NCI-H226 (cell line): ENCODE measurements at regions not wholly inside any gene's neighbourhood (a gene's known extent, or its start where the extent isn't known, plus 50 kb on each side); places are given as distances from the start of the nearest gene placed in this dataset.

Experiments
- DNase-seq: peaks from one replicate; pipeline ENCODE4 v3.0.0-alpha.2; 2015

DNA sequence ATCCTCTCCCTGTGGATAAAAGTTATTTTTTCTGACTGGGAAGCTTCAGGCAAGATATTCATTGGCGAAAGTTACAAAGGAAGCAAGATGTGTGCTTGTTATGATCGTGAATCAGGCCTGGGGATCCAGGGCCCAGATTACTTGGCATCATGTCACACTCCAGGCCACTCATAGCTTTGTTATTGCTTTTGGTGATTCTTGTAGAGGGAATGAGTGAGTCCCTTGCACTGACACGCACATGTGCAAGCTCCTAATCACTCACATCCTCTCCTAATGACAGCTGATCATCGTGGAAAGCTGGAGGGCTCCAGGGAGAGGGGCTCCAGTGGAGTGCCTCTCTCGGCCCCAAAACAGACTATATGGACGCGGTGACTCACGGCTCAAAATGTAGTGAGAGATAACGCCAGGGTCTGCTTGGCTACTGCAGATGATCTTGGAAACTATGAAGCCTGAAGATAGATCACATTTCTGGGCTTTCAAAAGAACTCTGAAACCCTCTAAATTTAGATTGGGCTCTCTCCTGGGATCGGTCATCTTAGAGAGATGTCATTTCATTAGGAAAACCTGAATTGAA, 481.1 kb upstream of the USP24 start:
- DNase-seq: peak; percentile 35

DNA sequence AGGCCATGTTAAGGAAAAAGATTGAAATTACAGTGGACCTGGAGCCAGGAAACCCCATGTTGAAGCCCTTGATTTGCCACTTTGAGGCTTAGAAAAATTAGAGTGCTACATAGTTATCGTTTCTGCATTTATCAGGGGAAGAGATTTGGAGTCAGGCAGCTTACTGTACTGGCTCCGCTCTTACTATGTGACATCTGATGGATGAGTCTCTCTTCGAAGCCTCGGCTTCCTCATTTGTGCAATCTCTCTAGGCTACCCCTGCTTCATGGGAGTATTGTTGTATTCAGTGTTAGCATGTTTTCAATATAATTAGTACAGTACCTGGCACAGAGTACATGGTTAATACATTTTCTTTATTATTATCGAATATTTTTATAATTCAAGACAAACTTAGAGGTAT, 480.4 kb upstream of the USP24 start:
- DNase-seq: no peak

DNA sequence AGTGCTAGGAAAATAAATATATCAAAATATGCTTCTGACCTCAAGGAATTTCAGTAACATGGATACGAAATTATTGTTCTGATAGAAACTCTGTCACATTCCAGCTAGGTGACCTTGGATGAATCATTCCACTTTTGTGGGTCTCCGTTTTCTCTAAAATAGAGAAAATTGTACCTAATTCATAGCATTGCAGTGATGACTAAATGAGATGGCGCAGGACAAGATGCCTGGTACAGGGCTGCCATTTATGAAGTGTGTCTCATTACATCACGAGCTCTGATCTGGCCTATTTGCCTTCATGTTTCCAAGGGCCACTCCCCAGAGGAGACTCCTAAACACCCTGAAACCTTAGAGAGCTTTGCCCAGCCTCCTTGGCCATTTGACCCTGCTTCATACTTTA, 480.0 kb upstream of the USP24 start:
- DNase-seq: no peak

DNA sequence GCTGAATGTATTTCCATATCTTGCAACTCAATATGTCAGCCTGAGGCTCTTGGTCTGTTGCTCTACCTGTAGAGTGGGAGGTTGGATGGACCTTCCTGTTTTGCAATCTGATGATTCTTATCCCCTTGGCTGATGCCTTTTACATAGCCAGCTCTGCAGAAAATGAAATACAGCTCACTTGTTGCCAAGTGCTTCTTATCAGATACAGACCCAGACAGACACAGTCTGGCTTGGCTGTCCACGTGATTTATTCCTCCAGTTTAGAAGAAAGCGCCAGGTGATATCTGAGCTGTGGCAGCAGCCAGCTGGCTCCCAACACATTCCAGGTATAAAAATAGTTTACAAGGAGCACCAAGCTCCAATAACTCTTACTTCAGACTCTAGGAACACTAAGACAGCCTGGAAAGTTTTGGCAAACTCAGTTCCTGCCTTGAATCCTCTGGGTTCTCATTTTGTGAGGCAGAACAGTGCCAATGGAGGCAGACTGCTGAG, 479.2 kb upstream of the USP24 start:
- DNase-seq: peak; percentile 55

DNA sequence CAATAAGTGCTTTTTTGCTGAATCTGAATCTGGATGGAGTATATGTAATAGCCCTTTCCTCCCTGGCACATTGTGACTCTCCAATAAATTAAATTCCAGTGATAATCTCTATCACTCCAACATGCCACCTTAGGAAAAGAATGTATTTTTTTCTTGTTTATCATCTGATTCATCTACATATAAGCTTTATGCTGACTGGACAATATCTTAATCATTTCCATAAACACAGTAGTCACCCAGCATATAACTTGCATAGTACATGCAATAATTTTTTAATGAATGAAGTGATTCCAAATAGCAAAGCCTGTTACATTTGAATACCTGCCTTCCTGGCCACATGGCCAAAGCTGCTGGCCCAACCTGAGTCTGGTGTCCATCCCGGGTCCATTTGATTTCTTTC, 477.6 kb upstream of the USP24 start:
- DNase-seq: no peak

DNA sequence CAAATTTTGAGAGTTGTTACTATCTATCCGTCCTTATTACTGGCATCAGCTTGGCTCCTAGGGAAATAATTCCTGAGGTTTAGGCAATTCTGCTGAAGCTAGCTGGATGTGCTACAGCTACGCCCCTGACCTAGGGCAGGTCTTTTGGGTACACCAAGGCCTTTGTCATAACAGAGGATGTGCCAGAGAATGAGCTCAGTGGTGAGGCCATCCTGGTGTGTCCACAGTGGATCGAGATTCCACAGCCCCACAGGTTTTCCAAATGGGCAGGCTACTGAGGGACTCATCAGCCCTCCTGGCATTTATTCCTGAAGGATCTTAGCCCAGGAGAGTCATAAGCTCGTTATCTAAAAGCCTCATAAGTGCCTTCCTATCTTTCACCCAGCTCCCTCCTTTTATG, 475.2 kb upstream of the USP24 start:
- no peak for DNase-seq

DNA sequence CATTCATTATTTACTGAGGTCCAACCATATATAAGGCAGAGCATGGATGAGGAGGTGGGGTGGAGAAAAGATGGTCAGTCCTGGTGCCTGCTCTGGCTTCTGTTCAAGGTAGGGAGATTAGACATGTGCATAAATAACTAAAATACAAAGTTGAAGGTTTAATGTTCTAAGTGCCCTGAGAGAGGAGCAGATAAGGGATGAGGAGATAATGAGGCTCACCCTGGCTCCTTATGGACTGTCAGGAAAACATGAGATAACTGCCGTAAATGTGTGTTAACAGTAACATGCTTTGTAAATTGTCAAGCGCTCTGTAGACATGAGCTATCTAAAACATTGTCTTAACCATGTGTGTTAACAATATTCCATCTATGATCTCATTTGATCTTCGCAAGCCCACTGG, 474.6 kb upstream of the USP24 start:
- no peak for DNase-seq

DNA sequence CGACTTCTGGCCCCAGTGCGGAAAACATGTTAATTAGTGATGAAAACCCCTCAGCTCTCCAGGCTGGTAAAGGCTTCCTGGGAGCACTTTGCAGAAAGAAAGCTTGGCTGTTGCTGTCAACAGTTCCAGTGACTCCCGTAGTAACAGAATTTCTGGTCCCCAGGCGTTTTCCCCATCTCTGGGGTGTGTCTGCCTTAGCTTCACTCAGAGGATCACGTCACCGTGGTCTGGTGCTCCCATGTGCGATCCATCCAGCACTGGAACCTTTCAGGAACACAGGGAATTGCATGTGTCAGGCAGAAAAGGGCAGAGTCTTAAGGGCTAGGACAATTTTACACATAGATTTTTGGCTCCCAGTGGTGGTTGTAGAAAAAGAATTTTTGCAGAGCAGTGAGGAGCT, 470.4 kb upstream of the USP24 start:
- no peak for DNase-seq

DNA sequence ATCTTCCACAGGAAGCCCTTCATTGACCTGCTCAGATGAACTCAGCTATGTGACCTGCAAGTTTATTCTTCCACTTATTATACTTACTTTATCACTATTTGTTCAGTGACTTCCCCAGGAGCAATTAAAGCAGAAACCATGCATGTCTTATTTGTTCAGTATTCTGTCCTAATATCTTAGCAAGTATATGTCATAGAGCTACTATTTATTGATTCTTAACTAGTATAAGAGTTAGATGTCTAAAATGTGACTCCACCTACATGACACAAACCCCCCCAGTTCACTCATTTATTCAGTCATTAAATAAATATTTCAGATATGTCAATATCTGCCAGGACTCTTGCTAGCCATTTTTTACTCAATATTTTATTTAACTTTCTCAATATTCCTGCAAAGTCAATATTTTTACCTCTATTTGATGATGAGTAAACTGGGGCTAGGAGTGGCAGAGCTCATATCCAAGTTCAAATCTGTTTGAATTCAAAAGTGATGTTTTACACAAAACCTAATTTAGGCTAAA, 469.0 kb upstream of the USP24 start:
- DNase-seq: no peak

DNA sequence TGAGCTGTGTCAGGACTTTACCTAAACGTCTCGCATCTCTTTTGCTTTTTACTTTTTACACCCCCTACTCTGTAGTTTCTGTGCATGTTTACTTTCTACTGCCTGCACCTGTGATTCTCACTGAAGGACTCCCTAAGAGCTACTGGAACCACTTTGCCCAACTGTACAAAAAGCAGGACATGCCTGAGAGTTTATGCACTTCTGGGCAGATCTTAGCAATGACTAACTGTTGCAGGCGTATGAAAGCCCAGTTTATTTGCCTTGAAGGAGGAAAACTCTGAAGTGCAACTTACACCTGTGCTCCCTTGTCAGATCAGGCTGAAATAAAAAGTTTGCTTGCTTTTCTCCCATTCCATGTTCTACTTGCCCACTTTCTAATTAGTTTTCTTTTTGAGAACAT, 467.0 kb upstream of the USP24 start:
- no peak for DNase-seq

DNA sequence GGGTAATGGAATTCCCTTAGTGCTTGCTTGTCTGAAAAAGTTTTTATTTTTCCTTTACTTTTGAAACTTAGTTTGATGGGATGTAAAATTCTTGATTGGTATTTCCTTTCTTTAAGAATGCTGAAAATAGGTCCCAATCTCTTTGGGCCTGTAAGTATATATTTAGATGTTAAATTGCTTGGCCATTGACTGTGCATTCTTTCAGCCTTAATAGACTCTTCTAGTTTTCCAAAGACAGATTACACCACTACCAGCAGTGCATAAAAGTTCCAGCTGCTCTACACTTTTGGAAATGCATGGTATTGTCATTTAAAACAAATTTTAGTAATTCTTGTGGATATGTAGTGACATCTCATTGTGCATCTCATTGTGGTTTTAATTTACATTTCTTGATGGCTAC, 464.8 kb upstream of the USP24 start:
- DNase-seq: no peak

DNA sequence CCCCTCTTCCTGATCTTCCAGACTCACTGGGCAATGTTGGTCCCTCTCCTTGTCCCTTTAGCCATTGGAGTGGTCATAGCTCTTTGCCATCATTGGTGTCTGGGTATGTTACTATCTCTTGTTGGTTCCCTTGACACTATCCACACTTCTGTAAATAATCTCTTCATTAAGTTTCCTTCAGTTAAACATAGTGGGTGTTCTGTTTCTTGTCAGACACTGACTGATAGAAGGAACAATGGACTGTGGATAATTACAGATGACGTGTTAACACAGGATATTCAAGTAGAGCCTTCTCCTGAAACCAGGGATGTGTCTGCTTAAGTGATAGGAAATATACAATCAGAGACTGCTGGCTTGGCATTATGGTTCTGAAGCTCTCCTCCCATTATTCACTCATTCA, 458.3 kb upstream of the USP24 start:
- no peak for DNase-seq

DNA sequence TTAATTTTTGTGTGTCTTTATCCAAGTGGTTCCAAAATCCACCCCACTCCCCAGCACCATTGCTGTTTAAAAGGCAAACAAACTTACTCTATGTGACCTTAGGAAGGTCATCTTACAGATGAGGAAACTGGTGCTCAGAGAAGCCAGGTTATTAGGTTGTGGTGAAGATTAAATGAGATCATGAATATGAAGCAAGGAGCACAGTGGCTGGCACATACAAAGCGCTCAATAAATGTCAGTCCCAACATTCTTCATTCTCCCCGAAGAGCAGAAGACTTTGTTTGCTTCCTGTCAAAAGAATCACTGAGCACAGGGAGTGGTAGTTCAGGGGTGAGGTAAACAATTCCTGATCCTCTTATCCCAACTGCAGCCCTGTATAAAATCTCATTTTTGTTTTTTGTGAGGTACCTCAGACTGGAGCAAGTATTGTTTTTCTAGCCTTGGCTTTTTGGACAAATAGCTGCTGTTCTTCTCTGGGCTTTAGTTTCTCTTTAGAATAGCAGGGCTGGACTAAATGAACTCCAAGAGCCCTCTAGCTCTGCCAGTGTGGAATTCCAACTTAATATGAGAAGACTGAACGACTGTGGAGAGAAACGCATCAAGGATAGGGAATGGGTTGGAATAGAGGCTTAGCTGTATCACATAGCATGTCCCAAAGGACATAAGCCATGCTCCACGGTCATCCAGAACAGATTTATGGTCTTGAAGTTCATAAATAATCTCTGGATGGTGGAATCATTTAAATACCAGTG, 455.3 kb upstream of the USP24 start:
- no peak for DNase-seq

DNA sequence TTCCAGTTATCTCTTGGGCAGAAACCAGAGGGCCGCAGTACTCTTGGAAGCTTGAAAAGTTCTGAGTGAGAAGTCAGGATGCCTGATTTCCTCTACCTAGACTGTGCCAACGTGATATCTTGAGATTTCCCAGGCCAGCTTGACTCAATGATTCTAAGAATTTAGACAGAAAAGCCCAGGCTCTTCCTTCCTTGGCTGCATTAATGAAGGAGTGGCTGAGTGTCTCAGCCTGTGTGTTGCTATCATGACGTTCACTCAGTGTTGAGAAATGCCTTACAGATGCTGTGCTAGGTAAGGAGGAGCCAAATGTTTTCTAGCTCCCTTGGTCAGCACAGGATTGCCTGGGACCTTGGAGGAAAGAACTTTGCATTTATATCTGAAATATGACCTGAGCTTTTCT, 454.1 kb upstream of the USP24 start:
- no peak for DNase-seq

DNA sequence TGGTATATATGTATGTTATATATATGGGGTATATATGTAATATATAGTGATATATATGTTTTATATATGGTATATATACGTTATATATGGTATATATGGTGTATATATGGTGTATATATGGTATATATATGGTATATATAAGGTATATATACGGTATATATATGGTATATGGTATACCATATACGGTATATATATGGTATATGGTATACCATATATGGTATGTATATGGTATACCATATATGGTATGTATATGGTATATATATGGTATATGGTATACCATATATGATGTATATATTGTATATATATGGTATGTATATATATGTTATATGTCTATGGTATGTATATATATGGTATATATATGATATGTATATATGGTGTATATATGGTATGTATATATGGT, 447.7 kb upstream of the USP24 start:
- DNase-seq: no peak

DNA sequence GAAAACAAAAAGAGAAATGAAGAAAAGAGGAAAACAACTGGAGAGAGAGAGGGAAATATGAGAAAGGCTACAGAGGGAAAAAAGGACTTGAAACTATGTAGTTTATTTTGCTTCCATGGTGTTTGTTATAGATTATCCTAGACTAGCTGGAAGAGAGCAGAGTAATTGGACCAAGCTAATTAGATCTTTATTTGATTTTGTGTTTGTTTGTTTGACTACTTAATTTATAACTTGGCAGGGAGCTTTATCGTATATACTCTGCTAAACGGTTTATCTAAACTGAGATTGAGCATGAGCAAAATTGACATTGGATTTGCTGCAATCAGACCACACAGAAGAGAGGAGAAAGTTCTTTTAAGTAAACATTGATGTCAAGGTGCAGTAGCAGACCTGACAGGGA, 443.8 kb upstream of the USP24 start:
- no peak for DNase-seq

DNA sequence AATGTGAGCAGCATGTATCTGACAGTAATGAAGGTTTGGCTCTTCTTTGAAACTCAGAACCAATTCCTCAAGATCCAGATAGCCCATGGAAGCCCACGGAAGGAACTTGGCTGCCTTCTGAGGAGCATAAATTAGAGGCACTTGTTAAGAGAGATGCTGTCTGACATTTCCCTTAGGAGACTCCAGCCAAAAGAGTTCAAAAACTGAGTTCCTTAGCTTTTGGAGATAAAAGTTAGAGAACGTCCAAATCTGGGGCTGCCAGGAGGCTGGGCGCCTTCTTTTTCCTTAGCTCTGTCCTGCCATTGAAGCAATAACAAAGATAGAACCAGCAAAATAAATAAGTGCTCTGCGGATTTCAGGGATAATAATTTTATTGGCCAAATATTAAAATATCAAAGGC, 439.6 kb upstream of the USP24 start:
- DNase-seq: no peak

DNA sequence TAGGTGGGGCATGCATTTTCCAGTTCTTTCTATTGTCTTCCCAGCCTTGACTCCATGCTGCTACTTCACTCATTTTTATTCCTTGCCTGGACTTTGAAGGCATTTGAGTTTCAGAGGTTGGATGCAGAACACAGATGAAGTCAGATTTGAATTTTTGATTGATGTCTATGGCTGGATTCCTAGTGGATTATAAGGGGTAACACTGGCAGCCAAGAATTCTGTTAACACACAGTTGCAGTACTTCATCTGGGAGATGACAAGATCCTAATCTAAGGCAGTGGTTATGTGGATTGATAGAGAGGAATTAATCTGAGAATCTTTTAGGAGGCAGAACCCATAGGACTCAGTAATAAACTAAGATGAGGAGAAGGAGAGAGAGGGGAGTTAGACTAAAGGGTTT, 439.0 kb upstream of the USP24 start:
- no peak for DNase-seq

DNA sequence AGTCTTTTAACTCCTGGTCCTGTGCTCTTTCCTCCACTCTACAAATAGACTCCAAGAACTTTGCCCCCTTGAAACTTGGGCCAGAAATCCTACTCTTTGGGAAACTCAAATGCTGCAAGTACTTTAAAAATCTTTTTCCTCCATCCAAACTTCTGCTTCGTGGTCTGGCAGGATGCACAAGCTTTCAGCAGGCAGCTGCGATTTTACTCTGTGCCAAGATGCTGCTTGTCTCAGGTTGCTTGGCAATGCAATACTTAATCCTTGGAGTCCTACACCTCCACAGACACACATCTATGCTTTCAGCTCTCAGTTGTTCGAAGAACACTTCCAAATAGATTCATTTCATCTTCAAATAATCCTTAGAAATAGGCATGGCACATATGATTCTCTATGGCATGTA, 435.3 kb upstream of the USP24 start:
- DNase-seq: no peak

DNA sequence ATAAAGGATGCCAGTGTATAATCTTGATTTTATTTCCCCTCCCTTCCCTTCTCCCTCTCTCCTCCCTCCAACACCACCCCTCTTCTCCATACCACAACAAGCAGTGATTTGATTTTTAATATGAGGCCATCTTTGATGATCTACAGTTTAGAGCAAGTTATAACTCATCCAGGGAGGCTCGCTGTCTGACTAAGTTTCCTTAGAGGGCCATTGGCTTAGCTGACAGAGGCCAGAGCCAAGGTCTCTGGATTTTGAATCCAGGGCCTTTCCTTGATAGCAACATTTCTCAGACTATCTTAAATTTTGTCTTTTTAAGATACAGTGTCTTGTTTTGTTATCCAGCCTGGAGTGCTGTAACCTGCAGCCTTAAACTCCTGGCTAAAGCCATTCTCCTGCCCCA, 431.0 kb upstream of the USP24 start:
- DNase-seq: no peak

DNA sequence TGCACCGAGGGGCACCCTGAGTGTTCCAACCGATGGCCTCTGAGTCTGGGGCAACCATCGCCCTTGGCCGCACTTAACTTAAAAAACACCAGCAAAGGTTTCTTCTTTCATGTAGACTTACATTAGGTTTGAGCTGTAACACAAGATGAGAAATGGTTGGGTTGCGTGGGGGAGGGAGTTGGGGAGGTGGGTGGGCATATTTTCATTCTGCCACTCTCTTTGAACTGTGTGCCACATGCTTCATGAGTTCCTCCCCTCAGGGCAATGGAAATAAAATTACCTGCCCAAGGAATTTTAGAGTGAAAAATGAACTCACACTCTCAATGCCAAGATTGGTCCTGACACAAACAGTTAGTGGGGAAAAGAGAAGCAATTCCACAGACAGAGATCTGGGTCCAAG, 430.1 kb upstream of the USP24 start:
- no peak for DNase-seq

DNA sequence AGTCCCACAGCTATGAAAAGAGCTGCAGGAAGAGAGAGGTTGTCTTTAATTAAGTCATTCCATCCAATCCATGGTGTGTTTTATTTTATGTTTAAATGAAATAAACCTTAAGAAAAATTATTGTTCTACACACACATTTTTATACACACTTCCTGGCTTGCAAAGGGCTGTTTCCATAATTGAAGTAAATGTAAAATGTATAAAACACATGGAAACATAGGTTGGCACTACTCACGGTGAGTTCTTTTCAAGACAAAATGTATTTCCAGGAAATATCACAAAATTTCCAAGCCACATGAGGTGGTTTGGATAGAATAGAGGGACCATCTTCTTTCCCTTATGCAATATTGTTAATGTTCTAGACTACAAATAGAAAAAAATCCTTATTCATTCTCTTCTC, 426.8 kb upstream of the USP24 start:
- no peak for DNase-seq

DNA sequence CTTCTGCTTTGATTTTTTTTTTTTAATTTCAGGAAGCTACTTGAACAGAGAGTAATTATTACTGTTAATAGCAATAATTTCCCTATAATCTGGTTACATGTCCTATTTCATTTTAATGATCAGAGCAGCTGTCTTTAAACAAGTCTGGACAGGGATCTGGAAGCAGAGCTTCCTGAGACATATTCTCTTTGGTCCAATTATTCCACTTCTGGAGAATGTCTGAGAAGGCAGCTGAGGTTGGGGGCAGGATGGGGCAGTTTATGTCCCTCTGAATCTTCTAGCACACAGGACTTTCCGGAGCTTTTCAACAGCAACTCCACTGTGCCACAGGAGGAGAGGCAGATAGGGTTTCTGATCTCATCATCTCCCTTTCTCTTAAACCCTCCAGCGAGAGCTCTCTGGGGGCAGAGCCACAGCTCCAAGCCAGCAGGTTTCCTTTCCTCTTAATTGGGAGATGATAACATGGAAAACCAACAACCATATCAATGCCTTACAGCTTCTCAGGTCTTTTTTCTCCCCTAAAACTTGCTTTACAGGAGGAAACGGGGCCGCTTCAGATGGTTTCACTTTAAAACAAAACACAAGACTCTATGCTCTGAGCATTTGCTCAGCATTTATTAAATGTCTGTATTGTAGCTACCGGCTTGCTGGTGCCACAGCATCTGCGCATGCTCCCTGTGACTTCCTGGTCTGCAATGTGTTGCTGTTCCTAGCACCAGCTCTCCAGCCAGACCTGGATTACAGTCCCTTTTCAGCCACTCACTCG, 425.7 kb upstream of the USP24 start:
- no peak for DNase-seq

DNA sequence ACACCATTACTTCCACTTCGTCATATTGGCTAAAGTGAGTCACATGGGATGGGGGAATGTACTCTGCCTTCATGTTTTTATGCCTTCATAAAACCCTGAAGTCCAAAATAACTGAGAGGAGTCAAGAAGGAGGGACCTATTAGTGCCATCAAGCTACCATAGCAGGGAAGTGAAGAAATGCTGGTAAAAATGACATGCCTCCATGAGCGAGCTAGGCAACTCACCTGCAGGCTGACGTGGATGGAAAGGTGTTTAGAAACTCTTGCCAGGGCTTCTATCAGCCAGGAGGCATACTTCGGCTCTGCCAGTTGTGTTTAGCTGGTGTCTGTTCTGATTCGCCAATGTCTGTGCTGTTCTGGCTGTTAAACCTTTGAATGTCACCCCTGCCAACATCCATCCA, 424.4 kb upstream of the USP24 start:
- DNase-seq: no peak
